H1 (cell line): ENCODE measurements at regions not wholly inside any gene's neighbourhood (a gene's known extent, or its start where the extent isn't known, plus 50 kb on each side); places are given as distances from the start of the nearest gene placed in this dataset.

ENCODE experiments used
- CTCF ChIA-PET: fragments of 300-600 bp; sonication (Branson Sonifier 250); formaldehyde crosslinking; loops from one replicate; lab custom pipeline; 2021; ENCODE audit not compliant: partially characterized antibody; lab: Charles Lee
- POLR2A ChIA-PET: fragments of 300-600 bp; sonication (Branson Sonifier 250); formaldehyde crosslinking; loops from one replicate; lab custom pipeline; 2021; ENCODE audit warnings: inconsistent platforms; ENCODE audit not compliant: partially characterized antibody; lab: Charles Lee
- DNase-seq, 2 experiments: peaks; one replicate each; pipeline versions ENCODE4 v3.0.0 to v3.0.0-alpha.2; 2010 to 2022; ENCODE audit warnings: low spot score in 2 of 2, low read depth in 1 of 2, mixed read lengths in 1 of 2
- FAIRE-seq: peaks from 2 replicates; lab custom pipeline; 2011; peaks lifted over from hg19 to GRCh38; lab: Jason Lieb, UNC
- H2AFZ ChIP-seq: 2 replicates; pipeline ENCODE4 v1.8.1; 2012; ENCODE audit warnings: low read length, inconsistent platforms
- H2AK5ac ChIP-seq: 2 replicates; pipeline ENCODE4 v1.6.1; 2013; ENCODE audit warnings: low read depth, low read length
- H2BK120ac ChIP-seq: replicated peaks from 2 replicates; pipeline ENCODE3; 2013; ENCODE audit warnings: low read depth, low read length, inconsistent platforms
- H2BK12ac ChIP-seq: 2 replicates; pipeline ENCODE4 v1.6.1; 2013; ENCODE audit warnings: low read depth, low read length
- H2BK15ac ChIP-seq: 2 replicates; pipeline ENCODE4 v1.6.1; 2013; ENCODE audit warnings: low read length
- H2BK20ac ChIP-seq: 2 replicates; pipeline ENCODE4 v1.6.1; 2013; ENCODE audit warnings: low read length
- H2BK5ac ChIP-seq: 2 replicates; pipeline ENCODE4 v1.6.1; 2013; ENCODE audit warnings: low read depth, low read length
- H3K14ac ChIP-seq: 2 replicates; pipeline ENCODE4 v1.6.1; 2013; ENCODE audit warnings: inconsistent platforms; ENCODE audit not compliant: insufficient read length
- H3K18ac ChIP-seq: 2 replicates; pipeline ENCODE4 v1.6.1; 2013; ENCODE audit warnings: low read length; ENCODE audit errors: extremely low read depth
- H3K23ac ChIP-seq: 2 replicates; pipeline ENCODE4 v1.6.1; 2013; ENCODE audit warnings: inconsistent platforms; ENCODE audit not compliant: insufficient read length
- H3K23me2 ChIP-seq: 2 replicates; pipeline ENCODE4 v1.6.1; 2013; ENCODE audit warnings: low read depth, low read length
- H3K27ac ChIP-seq: 2 replicates; pipeline ENCODE4 v1.6.1; 2011; ENCODE audit warnings: low read depth, low read length, inconsistent platforms
- H3K27me3 ChIP-seq, 4 experiments: replicated peaks in 1 of 4; 1 replicate in 1 of 4; 2 replicates in 3 of 4; pipeline versions ENCODE4 v1.6.1 to v1.8.1; 2011 to 2013; ENCODE audit warnings: low read length in 3 of 4, mild to moderate bottlenecking in 3 of 4, inconsistent platforms in 2 of 4, mixed read lengths in 2 of 4, moderate library complexity in 1 of 4; ENCODE audit not compliant: control insufficient read depth in 3 of 4, insufficient read depth in 3 of 4; ENCODE audit errors: extremely low read depth in 1 of 4
- H3K36me3 ChIP-seq, 4 experiments: 2 replicates each; pipeline versions ENCODE4 v1.6.1 to v1.8.1; 2011 to 2013; ENCODE audit warnings: mild to moderate bottlenecking in 4 of 4, low read length in 3 of 4, moderate library complexity in 2 of 4, control low read depth in 1 of 4, inconsistent platforms in 1 of 4; ENCODE audit not compliant: insufficient read depth in 4 of 4, control insufficient read depth in 2 of 4
- H3K4ac ChIP-seq: replicated peaks from 2 replicates; pipeline ENCODE3; 2013; ENCODE audit warnings: low read length, low read depth, mixed read lengths, inconsistent platforms; ENCODE audit not compliant: insufficient read length
- H3K4me1 ChIP-seq, 4 experiments: replicated peaks in 1 of 4; 1 replicate in 1 of 4; 2 replicates in 3 of 4; pipeline versions ENCODE4 v1.6.1 to v1.8.1; 2011 to 2013; ENCODE audit warnings: low read length in 3 of 4, inconsistent platforms in 2 of 4, mixed read lengths in 1 of 4; ENCODE audit not compliant: insufficient read depth in 4 of 4, control insufficient read depth in 3 of 4
- H3K4me2 ChIP-seq, 2 experiments: 2 replicates each; pipeline versions ENCODE4 v1.6.1 to v1.8.1; 2011 to 2013; ENCODE audit warnings: low read depth in 2 of 2, low read length in 2 of 2, control low read depth in 1 of 2, inconsistent platforms in 1 of 2, mild to moderate bottlenecking in 1 of 2; ENCODE audit not compliant: insufficient read depth in 1 of 2
- H3K4me3 ChIP-seq, 4 experiments: fragments of 200-600, 300-600 bp in 1 of 4; sonication (generic), shearing (Covaris generic), sonication (Bioruptor Twin) in 1 of 4; 2 replicates each; pipeline versions ENCODE4 v1.5.1 to v1.8.1; 2011 to 2016; ENCODE audit warnings: low read length in 4 of 4, low read depth in 3 of 4, control low read depth in 2 of 4, inconsistent platforms in 2 of 4, mild to moderate bottlenecking in 2 of 4, mixed read lengths in 1 of 4, moderate library complexity in 1 of 4; ENCODE audit not compliant: insufficient read depth in 2 of 4; ENCODE audit errors: extremely low read depth in 1 of 4
- H3K56ac ChIP-seq: replicated peaks from 2 replicates; pipeline ENCODE3; 2013; ENCODE audit warnings: low read depth, mild to moderate bottlenecking, mixed read lengths, low read length, inconsistent platforms; ENCODE audit not compliant: insufficient read length
- H3K79me1 ChIP-seq: 2 replicates; pipeline ENCODE4 v1.6.1; 2013; ENCODE audit warnings: low read depth, low read length, control low read depth
- H3K79me2 ChIP-seq, 2 experiments: 2 replicates each; pipeline versions ENCODE4 v1.6.1 to v1.8.1; 2012 to 2013; ENCODE audit warnings: low read length in 2 of 2, mild to moderate bottlenecking in 2 of 2, inconsistent platforms in 1 of 2; ENCODE audit not compliant: insufficient read depth in 2 of 2, control insufficient read depth in 1 of 2
- H3K9ac ChIP-seq, 4 experiments: replicated peaks in 1 of 4; 1 replicate in 1 of 4; 2 replicates in 3 of 4; pipeline versions ENCODE4 v1.6.1 to v1.8.1; 2011 to 2013; ENCODE audit warnings: low read depth in 3 of 4, low read length in 3 of 4, control low read depth in 2 of 4, mild to moderate bottlenecking in 2 of 4, moderate library complexity in 2 of 4, inconsistent platforms in 1 of 4; ENCODE audit errors: extremely low read depth in 1 of 4
- H3K9me3 ChIP-seq, 2 experiments: 2 replicates each; pipeline versions ENCODE4 v1.6.1 to v1.8.1; 2012 to 2013; ENCODE audit warnings: mild to moderate bottlenecking in 2 of 2, moderate library complexity in 2 of 2, control low read depth in 1 of 2, inconsistent platforms in 1 of 2, low read depth in 1 of 2, low read length in 1 of 2, mixed read lengths in 1 of 2; ENCODE audit not compliant: insufficient read depth in 2 of 2
- H4K20me1 ChIP-seq, 2 experiments: replicated peaks in 1 of 2; 2 replicates each; pipeline versions ENCODE3 to v1.8.1; 2011 to 2013; ENCODE audit warnings: inconsistent platforms in 2 of 2, low read length in 2 of 2, mild to moderate bottlenecking in 1 of 2; ENCODE audit not compliant: insufficient read depth in 2 of 2, control insufficient read depth in 1 of 2
- H4K5ac ChIP-seq: 2 replicates; pipeline ENCODE4 v1.6.1; 2013; ENCODE audit warnings: low read length, low read depth, mixed read lengths, inconsistent platforms; ENCODE audit not compliant: insufficient read length
- H4K8ac ChIP-seq: 2 replicates; pipeline ENCODE4 v1.8.0; 2013; ENCODE audit warnings: mild to moderate bottlenecking, moderate library complexity, low read length, inconsistent platforms; ENCODE audit not compliant: insufficient read depth; ENCODE audit errors: extremely low read depth
- H4K91ac ChIP-seq: replicated peaks from 2 replicates; pipeline ENCODE3; 2013; ENCODE audit warnings: low read length, mixed read lengths, inconsistent platforms; ENCODE audit not compliant: insufficient read length
- ATF2 ChIP-seq: IDR thresholded peaks from 2 replicates; pipeline ENCODE4 v1.6.1; 2012; ENCODE audit warnings: low read length, inconsistent platforms
- BACH1 ChIP-seq: IDR thresholded peaks from 2 replicates; pipeline ENCODE4 v1.6.1; 2012; ENCODE audit warnings: low read length, improper control_type of control experiment
- E2F6 ChIP-seq: IDR thresholded peaks from 2 replicates; pipeline ENCODE4 v1.6.1; 2012; ENCODE audit warnings: inconsistent platforms
- KDM5A ChIP-seq: fragments of 200-600 bp; IDR thresholded peaks from 2 replicates; pipeline ENCODE4 v1.7.1; 2012; ENCODE audit warnings: mild to moderate bottlenecking, low read length, inconsistent platforms, mixed read lengths
- NANOG ChIP-seq: IDR thresholded peaks from 2 replicates; pipeline ENCODE4 v1.6.1; 2011; ENCODE audit warnings: low read length, low read depth, mild to moderate bottlenecking, inconsistent platforms; ENCODE audit not compliant: insufficient read depth, poor library complexity, severe bottlenecking
- RXRA ChIP-seq: IDR thresholded peaks from 2 replicates; pipeline ENCODE4 v1.6.1; 2011; ENCODE audit warnings: low read depth, mild to moderate bottlenecking, low read length, moderate library complexity; ENCODE audit not compliant: insufficient read depth
- SIRT6 ChIP-seq: IDR thresholded peaks from one replicate; pipeline ENCODE4 v1.7.1; 2012; ENCODE audit warnings: low read length, inconsistent platforms
- TAF7 ChIP-seq: optimal IDR thresholded peaks from 2 replicates; pipeline ENCODE3; 2011; ENCODE audit warnings: low read depth, mild to moderate bottlenecking, inconsistent platforms, low read length, moderate library complexity, borderline replicate concordance
- TCF12 ChIP-seq: IDR thresholded peaks from 2 replicates; pipeline ENCODE4 v1.6.1; 2011; ENCODE audit warnings: low read depth, mild to moderate bottlenecking, low read length
- ZNF274 ChIP-seq: IDR thresholded peaks from 2 replicates; pipeline ENCODE4 v1.7.0; 2012; ENCODE audit warnings: low read length, borderline replicate concordance; ENCODE audit errors: extremely low read depth
- WGBS, 2 experiments: shearing (Covaris generic) in 1 of 2; methylation state at CpG; one replicate each; pipeline versions ENCODE4 v1.1.6 to v1.1.7; 2013 to 2015; ENCODE audit warnings: low lambda C conversion rate in 2 of 2, mixed read lengths in 2 of 2, inconsistent platforms in 1 of 2, low coverage in 1 of 2, missing lambda C conversion rate in 1 of 2; ENCODE audit not compliant: insufficient replicate concordance in 2 of 2, insufficient coverage in 1 of 2, insufficient read length in 1 of 2; ENCODE audit errors: extremely low coverage in 1 of 2, missing lambda C conversion rate in 1 of 2; 5-methylcytosine and 5-hydroxymethylcytosine counted together

- ChIA-PET CTCF (interaction anchor here (0.6 to 2.1 kb wide), 12 partner anchors 8 to 909 kb away, joined by 3 to 9 read pairs (median 4); no protein-coding TSS in a partner anchor), POLR2A (interaction anchor here (0.9 to 1.4 kb wide), 3 partner anchors 9 to 120 kb away, joined by 3 to 5 read pairs (median 3); no protein-coding TSS in a partner anchor)
- no peaks in the 10 kb centered on the region for H3K36me3 ChIP-seq
- no peak overlapping the region for H3K14ac ChIP-seq
- no peak overlapping the region for H2BK120ac ChIP-seq
- no peaks in the 10 kb centered on the region for H3K79me1 ChIP-seq
- no peak overlapping the region for H3K4me3 ChIP-seq
- H3K23me2 ChIP-seq, result peaks cover 2% of the 10 kb centered on the region; the same call in 1 of the 2 replicates
- no peak overlapping the region for H3K27ac ChIP-seq
- no peaks in the 10 kb centered on the region for H3K9me3 ChIP-seq
- H2BK12ac ChIP-seq, result no peak overlapping the region
- H4K5ac ChIP-seq, result no peak overlapping the region
- H2AK5ac ChIP-seq, result no peak overlapping the region
- no peak for FAIRE-seq
- peak in 1 of 2 experiments; percentile 35 for DNase-seq
- H3K9ac ChIP-seq, result no peak overlapping the region
- no peak overlapping the region for H2BK20ac ChIP-seq
- H3K23ac ChIP-seq, result no peak overlapping the region
- H4K91ac ChIP-seq, result no peak overlapping the region
- no peak overlapping the region for H3K18ac ChIP-seq
- no peak overlapping the region for H3K4me2 ChIP-seq
- H3K56ac ChIP-seq, result no peak overlapping the region
- no peak overlapping the region for H3K4ac ChIP-seq
- H4K8ac ChIP-seq, result no peak overlapping the region
- H2BK15ac ChIP-seq, result no peak overlapping the region
- H4K20me1 ChIP-seq, result no peaks in the 10 kb centered on the region
- H3K27me3 ChIP-seq, result no peaks in the 10 kb centered on the region; a peak in 1 of 7 replicates
- no peak overlapping the region for H2BK5ac ChIP-seq
- 88% methylated on average over 25 of the region's 25 CpGs; no CpG with 5 or more reads in 1 of the 2 experiments for WGBS, 2 experiments
- peaks cover 3 to 8% (median 5%) of the 10 kb centered on the region in 4 experiments for H3K4me1 ChIP-seq
- no peaks in the 10 kb centered on the region for H3K79me2 ChIP-seq
- no peak overlapping the region for H2AFZ ChIP-seq
- no peak for TF ChIP-seq SIRT6
- no peak for TF ChIP-seq TAF7
- no peak for TF ChIP-seq ZNF274
- TF ChIP-seq BACH1, result no peak
- no peak for TF ChIP-seq E2F6
- TF ChIP-seq NANOG, result no peak
- no peak for TF ChIP-seq ATF2
- TF ChIP-seq TCF12, result no peak
- TF ChIP-seq RXRA, result no peak
- TF ChIP-seq KDM5A, result no peak
Measured at GRCh38 chr6:14281811-14282660, 164.5 kb downstream of the CD83 start.
